GM23338 (cell line): ENCODE measurements at regions not wholly inside any gene's neighbourhood (a gene's known extent, or its start where the extent isn't known, plus 50 kb on each side); places are given as distances from the start of the nearest gene placed in this dataset.

Source experiments
- CTCF ChIP-seq, 2 experiments: fragments of 200-600 bp in 1 of 2; sonication (generic) in 1 of 2; conservative IDR thresholded peaks; 2 replicates each; pipeline versions ENCODE4 v1.5.1 to v1.6.1; 2016 to 2017; ENCODE audit warnings: antibody characterized with exemption in 2 of 2, low read depth in 2 of 2, mild to moderate bottlenecking in 2 of 2, moderate library complexity in 1 of 2
- EZH2phosphoT487 ChIP-seq: fragments of 200-600 bp; sonication (generic); IDR thresholded peaks from one replicate; pipeline ENCODE4 v1.8.1; 2018; ENCODE audit warnings: antibody characterized with exemption; ENCODE audit not compliant: unreplicated experiment
- POLR2AphosphoS5 ChIP-seq: IDR thresholded peaks from 2 replicates; pipeline ENCODE4 v1.6.1; 2016; ENCODE audit warnings: antibody characterized with exemption, low read depth

- TF ChIP-seq EZH2phosphoT487 (no peak), POLR2AphosphoS5 (no peak), CTCF (conservative IDR thresholded peaks at IDR 0.05; ENCODE audit: low read depth in 2 of 2) (peak; percentile 76 to 94)
These were observed 458.0 kb upstream of the ASIC2 start for GRCh38 chr17:33750943-33751701.
